SK-N-SH (cell line): ENCODE measurements at regions not wholly inside any gene's neighbourhood (a gene's known extent, or its start where the extent isn't known, plus 50 kb on each side); places are given as distances from the start of the nearest gene placed in this dataset.

ENCODE experiments used
- CTCF ChIA-PET: fragments of 300-600, 350-600 bp; formaldehyde crosslinking; extraction: SDS; loops from one replicate; lab custom pipeline; 2021; lab: Yijun Ruan, JAX
- POLR2A ChIA-PET: fragments of 350-600 bp; sonication (Branson Sonifier 250); formaldehyde crosslinking; extraction: SDS; loops from one replicate; lab custom pipeline; 2020; ENCODE audit warnings: antibody characterized with exemption, inconsistent platforms; lab: Yijun Ruan, JAX
- DNase-seq: peaks from one replicate; pipeline ENCODE4 v3.0.0; 2012
- H2AFZ ChIP-seq: fragments of 200-600 bp; sonication (generic); 2 replicates; pipeline ENCODE4 v1.8.1; 2016; ENCODE audit warnings: antibody characterized with exemption, mild to moderate bottlenecking, low read depth
- H3F3A ChIP-seq: fragments of 200-600 bp; sonication (generic); replicated peaks from 2 replicates; pipeline ENCODE3; 2016; ENCODE audit warnings: antibody characterized with exemption, mild to moderate bottlenecking; ENCODE audit not compliant: insufficient read depth
- H3K27ac ChIP-seq, 2 experiments: fragments of 200-500 bp in 1 of 2; fragments of 200-600 bp in 1 of 2; sonication (Bioruptor generic) in 1 of 2; sonication (generic), shearing (Covaris generic) in 1 of 2; 2 replicates each; pipeline versions ENCODE4 v1.5.1 to v1.6.1; 2014 to 2016; ENCODE audit warnings: low read depth in 2 of 2, inconsistent platforms in 1 of 2, low read length in 1 of 2, mild to moderate bottlenecking in 1 of 2, mixed read lengths in 1 of 2
- H3K27me3 ChIP-seq: fragments of 200-600 bp; sonication (generic), shearing (Covaris generic); 2 replicates; pipeline ENCODE4 v1.6.1; 2016; ENCODE audit warnings: mixed run types; ENCODE audit not compliant: insufficient read depth
- H3K36me3 ChIP-seq, 2 experiments: fragments of 200-500 bp in 1 of 2; fragments of 200-600 bp in 1 of 2; sonication (Bioruptor generic) in 1 of 2; sonication (generic) in 1 of 2; replicated peaks in 1 of 2; 2 replicates each; pipeline versions ENCODE3 to v1.5.1; 2014 to 2016; ENCODE audit warnings: low read length in 1 of 2, mild to moderate bottlenecking in 1 of 2; ENCODE audit not compliant: insufficient read depth in 2 of 2, control insufficient read depth in 1 of 2
- H3K4me1 ChIP-seq, 2 experiments: fragments of 200-500 bp in 1 of 2; fragments of 200-600 bp in 1 of 2; sonication (Bioruptor generic) in 1 of 2; sonication (generic), shearing (Covaris generic) in 1 of 2; 2 replicates each; pipeline versions ENCODE4 v1.5.1 to v1.6.1; 2014 to 2016; ENCODE audit warnings: low read depth in 1 of 2, low read length in 1 of 2, mixed run types in 1 of 2; ENCODE audit not compliant: insufficient read depth in 2 of 2, control insufficient read depth in 1 of 2
- H3K4me2 ChIP-seq: fragments of 200-600 bp; sonication (generic), shearing (Covaris generic); 2 replicates; pipeline ENCODE4 v1.6.1; 2017; ENCODE audit warnings: mixed run types
- H3K4me3 ChIP-seq, 2 experiments: fragments of 200-500 bp in 1 of 2; fragments of 200-600 bp in 1 of 2; sonication (Bioruptor generic) in 1 of 2; sonication (generic), shearing (Covaris generic) in 1 of 2; 2 replicates each; pipeline versions ENCODE4 v1.5.1 to v1.8.1; 2014 to 2016; ENCODE audit warnings: low read depth in 2 of 2, inconsistent platforms in 1 of 2, low read length in 1 of 2, mild to moderate bottlenecking in 1 of 2, mixed read lengths in 1 of 2, moderate library complexity in 1 of 2
- H3K79me2 ChIP-seq: fragments of 200-600 bp; sonication (generic); 2 replicates; pipeline ENCODE4 v1.8.1; 2017; ENCODE audit warnings: mild to moderate bottlenecking; ENCODE audit not compliant: insufficient read depth
- H3K9ac ChIP-seq: fragments of 200-600 bp; sonication (generic); 2 replicates; pipeline ENCODE4 v1.6.1; 2017; ENCODE audit warnings: mixed run types
- H3K9me2 ChIP-seq: fragments of 200-600 bp; sonication (generic); 2 replicates; pipeline ENCODE4 v1.6.1; 2017; ENCODE audit warnings: mixed run types
- H3K9me3 ChIP-seq: fragments of 200-600 bp; sonication (generic); 2 replicates; pipeline ENCODE4 v1.6.1; 2017; ENCODE audit warnings: mixed run types, mild to moderate bottlenecking, moderate library complexity
- H4K20me1 ChIP-seq: fragments of 200-600 bp; sonication (generic); 2 replicates; pipeline ENCODE4 v1.6.1; 2017; ENCODE audit warnings: mild to moderate bottlenecking, mixed run types; ENCODE audit not compliant: insufficient read depth
- ELF1 ChIP-seq: IDR thresholded peaks from 2 replicates; pipeline ENCODE4 v1.4.0; 2012
- EP300 ChIP-seq, 2 experiments: IDR thresholded peaks; 2 replicates each; pipeline versions ENCODE4 v1.4.0 to v1.6.1; 2012; ENCODE audit warnings: borderline replicate concordance in 1 of 2, low read depth in 1 of 2, low read length in 1 of 2
- EZH2phosphoT487 ChIP-seq: fragments of 200-600 bp; sonication (generic); IDR thresholded peaks from 2 replicates; pipeline ENCODE4 v1.6.1; 2017; ENCODE audit warnings: low read depth, mixed run types, mild to moderate bottlenecking, antibody characterized with exemption, moderate library complexity, borderline replicate concordance
- FOXJ3 ChIP-seq: sonication (generic); formaldehyde crosslinking; IDR thresholded peaks from 2 replicates; pipeline ENCODE4 v1.5.1; 2020; ENCODE audit warnings: mild to moderate bottlenecking, missing genetic modification reagents
- FOXM1 ChIP-seq: IDR thresholded peaks from 2 replicates; pipeline ENCODE4 v1.4.0; 2012; ENCODE audit warnings: low read depth, mild to moderate bottlenecking
- IRF3 ChIP-seq: fragments of 150-350 bp; IDR thresholded peaks from 2 replicates; pipeline ENCODE4 v1.6.1; 2016; ENCODE audit warnings: mild to moderate bottlenecking, low read depth, low read length
- JUND ChIP-seq: IDR thresholded peaks from 2 replicates; pipeline ENCODE4 v1.4.0; 2012
- MXI1 ChIP-seq: IDR thresholded peaks from 2 replicates; pipeline ENCODE4 v1.6.1; 2012; ENCODE audit warnings: mild to moderate bottlenecking, low read depth, low read length, improper control_type of control experiment
- NRF1 ChIP-seq: IDR thresholded peaks from 2 replicates; pipeline ENCODE4 v1.6.1; 2012; ENCODE audit warnings: low read depth, mild to moderate bottlenecking, low read length
- PBX3 ChIP-seq: IDR thresholded peaks from 2 replicates; pipeline ENCODE4; 2012
- POLR2AphosphoS5 ChIP-seq: IDR thresholded peaks from 2 replicates; pipeline ENCODE4 v1.6.1; 2012; ENCODE audit warnings: low read depth, low read length
- RCOR1 ChIP-seq: fragments of 150-350 bp; IDR thresholded peaks from 2 replicates; pipeline ENCODE4 v1.6.1; 2017; ENCODE audit warnings: antibody characterized with exemption, low read length
- SIN3A ChIP-seq: IDR thresholded peaks from 2 replicates; pipeline ENCODE4 v1.6.1; 2012; ENCODE audit warnings: low read depth, mild to moderate bottlenecking, low read length, moderate library complexity, borderline replicate concordance
- TAF1 ChIP-seq: IDR thresholded peaks from 2 replicates; pipeline ENCODE4 v1.6.1; 2012; ENCODE audit warnings: low read depth, mild to moderate bottlenecking, low read length, moderate library complexity, borderline replicate concordance
- TCF12 ChIP-seq: IDR thresholded peaks from 2 replicates; pipeline ENCODE4 v1.4.0; 2012
- WGBS: methylation state at CpG from one replicate; pipeline ENCODE4 v1.1.6; 2017; ENCODE audit warnings: low lambda C conversion rate; 5-methylcytosine and 5-hydroxymethylcytosine counted together
- TF ChIP-seq, protein P1 (sequence below): fragments of 200-600 bp; sonication (generic); IDR thresholded peaks from 2 replicates; pipeline ENCODE4 v1.6.1; 2017; ENCODE audit warnings: antibody characterized with exemption, mild to moderate bottlenecking, moderate library complexity
- TF ChIP-seq, protein P2 (sequence below): IDR thresholded peaks from 2 replicates; pipeline ENCODE4 v1.6.1; 2012; ENCODE audit warnings: mild to moderate bottlenecking, low read depth, low read length, moderate library complexity

DNA sequence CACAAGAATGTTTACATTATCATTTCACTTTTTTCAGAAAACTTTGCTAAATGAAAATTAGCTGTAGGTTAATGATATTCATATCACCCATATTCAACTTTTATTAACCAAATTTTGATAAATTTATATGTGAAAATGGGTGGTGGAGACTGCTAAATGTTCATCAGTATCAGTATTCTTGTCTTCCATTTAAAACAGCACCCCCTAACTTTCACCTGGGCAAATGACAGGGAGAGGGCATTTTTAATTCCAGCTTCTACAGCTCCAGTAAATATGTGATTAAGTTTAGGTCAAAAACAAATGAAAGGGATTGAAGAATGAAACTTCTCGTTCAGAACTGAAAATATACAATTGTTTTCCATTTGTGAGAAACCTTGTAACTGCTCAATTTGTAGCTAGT, 722.2 kb downstream of the KCNT2 start:
- Histone ChIP-seq H3K9me3 (no peaks in the 10 kb centered on the region), H3K4me3 (peak overlapping the region in 1 of 2 experiments; percentile 11; a peak in 1 of 4 replicates), H3K27me3 (no peaks in the 10 kb centered on the region), H3K9me2 (no peaks in the 10 kb centered on the region), H3K79me2 (no peaks in the 10 kb centered on the region), H3K36me3 (no peaks in the 10 kb centered on the region), H2AFZ (no peak overlapping the region), H4K20me1 (no peaks in the 10 kb centered on the region), H3K4me1 (no peaks in the 10 kb centered on the region), H3K27ac (no peak overlapping the region), H3F3A (no peaks in the 10 kb centered on the region), H3K9ac (no peak overlapping the region), H3K4me2 (no peak overlapping the region)
- no peak for DNase-seq
- ChIA-PET POLR2A (no interaction called here), CTCF (interaction anchor here (1.3 to 1.5 kb wide), 2 partner anchors 22 to 23 kb away, joined by 3 read pairs; no protein-coding TSS in a partner anchor)
- WGBS = 12% methylated on average over 1 of the region's 1 CpG
- TF ChIP-seq SIN3A = no peak
- TF ChIP-seq, protein P1, sequence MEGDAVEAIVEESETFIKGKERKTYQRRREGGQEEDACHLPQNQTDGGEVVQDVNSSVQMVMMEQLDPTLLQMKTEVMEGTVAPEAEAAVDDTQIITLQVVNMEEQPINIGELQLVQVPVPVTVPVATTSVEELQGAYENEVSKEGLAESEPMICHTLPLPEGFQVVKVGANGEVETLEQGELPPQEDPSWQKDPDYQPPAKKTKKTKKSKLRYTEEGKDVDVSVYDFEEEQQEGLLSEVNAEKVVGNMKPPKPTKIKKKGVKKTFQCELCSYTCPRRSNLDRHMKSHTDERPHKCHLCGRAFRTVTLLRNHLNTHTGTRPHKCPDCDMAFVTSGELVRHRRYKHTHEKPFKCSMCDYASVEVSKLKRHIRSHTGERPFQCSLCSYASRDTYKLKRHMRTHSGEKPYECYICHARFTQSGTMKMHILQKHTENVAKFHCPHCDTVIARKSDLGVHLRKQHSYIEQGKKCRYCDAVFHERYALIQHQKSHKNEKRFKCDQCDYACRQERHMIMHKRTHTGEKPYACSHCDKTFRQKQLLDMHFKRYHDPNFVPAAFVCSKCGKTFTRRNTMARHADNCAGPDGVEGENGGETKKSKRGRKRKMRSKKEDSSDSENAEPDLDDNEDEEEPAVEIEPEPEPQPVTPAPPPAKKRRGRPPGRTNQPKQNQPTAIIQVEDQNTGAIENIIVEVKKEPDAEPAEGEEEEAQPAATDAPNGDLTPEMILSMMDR = peak; percentile 32; the same call in 1 of the 2 replicates

- Histone ChIP-seq H3F3A (no peaks in the 10 kb centered on the region), H3K79me2 (no peaks in the 10 kb centered on the region), H3K27ac (no peak overlapping the region), H3K9ac (no peak overlapping the region), H2AFZ (no peak overlapping the region), H3K27me3 (no peaks in the 10 kb centered on the region), H3K36me3 (no peaks in the 10 kb centered on the region), H4K20me1 (no peaks in the 10 kb centered on the region), H3K4me2 (no peak overlapping the region), H3K4me1 (no peaks in the 10 kb centered on the region), H3K9me2 (no peaks in the 10 kb centered on the region), H3K9me3 (no peaks in the 10 kb centered on the region), H3K4me3 (no peak overlapping the region)
- TF ChIP-seq, protein P2, sequence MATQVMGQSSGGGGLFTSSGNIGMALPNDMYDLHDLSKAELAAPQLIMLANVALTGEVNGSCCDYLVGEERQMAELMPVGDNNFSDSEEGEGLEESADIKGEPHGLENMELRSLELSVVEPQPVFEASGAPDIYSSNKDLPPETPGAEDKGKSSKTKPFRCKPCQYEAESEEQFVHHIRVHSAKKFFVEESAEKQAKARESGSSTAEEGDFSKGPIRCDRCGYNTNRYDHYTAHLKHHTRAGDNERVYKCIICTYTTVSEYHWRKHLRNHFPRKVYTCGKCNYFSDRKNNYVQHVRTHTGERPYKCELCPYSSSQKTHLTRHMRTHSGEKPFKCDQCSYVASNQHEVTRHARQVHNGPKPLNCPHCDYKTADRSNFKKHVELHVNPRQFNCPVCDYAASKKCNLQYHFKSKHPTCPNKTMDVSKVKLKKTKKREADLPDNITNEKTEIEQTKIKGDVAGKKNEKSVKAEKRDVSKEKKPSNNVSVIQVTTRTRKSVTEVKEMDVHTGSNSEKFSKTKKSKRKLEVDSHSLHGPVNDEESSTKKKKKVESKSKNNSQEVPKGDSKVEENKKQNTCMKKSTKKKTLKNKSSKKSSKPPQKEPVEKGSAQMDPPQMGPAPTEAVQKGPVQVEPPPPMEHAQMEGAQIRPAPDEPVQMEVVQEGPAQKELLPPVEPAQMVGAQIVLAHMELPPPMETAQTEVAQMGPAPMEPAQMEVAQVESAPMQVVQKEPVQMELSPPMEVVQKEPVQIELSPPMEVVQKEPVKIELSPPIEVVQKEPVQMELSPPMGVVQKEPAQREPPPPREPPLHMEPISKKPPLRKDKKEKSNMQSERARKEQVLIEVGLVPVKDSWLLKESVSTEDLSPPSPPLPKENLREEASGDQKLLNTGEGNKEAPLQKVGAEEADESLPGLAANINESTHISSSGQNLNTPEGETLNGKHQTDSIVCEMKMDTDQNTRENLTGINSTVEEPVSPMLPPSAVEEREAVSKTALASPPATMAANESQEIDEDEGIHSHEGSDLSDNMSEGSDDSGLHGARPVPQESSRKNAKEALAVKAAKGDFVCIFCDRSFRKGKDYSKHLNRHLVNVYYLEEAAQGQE = no peak
- TF ChIP-seq, protein P1 = no peak
- TF ChIP-seq FOXJ3 (no peak), ELF1 (no peak), JUND (no peak), EP300 (IDR thresholded peaks at IDR 0.05; ENCODE audit: borderline replicate concordance in 1 of 2, low read depth in 1 of 2, low read length in 1 of 2) (no peak), TCF12 (no peak), RCOR1 (no peak), NRF1 (no peak), FOXM1 (no peak), SIN3A (no peak), PBX3 (no peak), EZH2phosphoT487 (no peak), MXI1 (no peak), POLR2AphosphoS5 (no peak), TAF1 (no peak), IRF3 (no peak)
- ChIA-PET CTCF (no interaction called here), POLR2A (no interaction called here)
- 0% methylated on average over 1 of the region's 2 CpGs for WGBS
- DNase-seq = no peak
Observed at GRCh38 chr1:195878478-195878877, 729.8 kb downstream of the KCNT2 start.
